GM18868 (cell line): ENCODE measurements at regions not wholly inside any gene's neighbourhood (a gene's known extent, or its start where the extent isn't known, plus 50 kb on each side); places are given as distances from the start of the nearest gene placed in this dataset.

Experiments used
- ATAC-seq: cut with Tn5 transposase; IDR thresholded peaks from one replicate; pipeline ENCODE4 v1.9.1; 2021; ENCODE audit warnings: mild to moderate bottlenecking, moderate library complexity; ENCODE audit not compliant: unreplicated experiment

DNA sequence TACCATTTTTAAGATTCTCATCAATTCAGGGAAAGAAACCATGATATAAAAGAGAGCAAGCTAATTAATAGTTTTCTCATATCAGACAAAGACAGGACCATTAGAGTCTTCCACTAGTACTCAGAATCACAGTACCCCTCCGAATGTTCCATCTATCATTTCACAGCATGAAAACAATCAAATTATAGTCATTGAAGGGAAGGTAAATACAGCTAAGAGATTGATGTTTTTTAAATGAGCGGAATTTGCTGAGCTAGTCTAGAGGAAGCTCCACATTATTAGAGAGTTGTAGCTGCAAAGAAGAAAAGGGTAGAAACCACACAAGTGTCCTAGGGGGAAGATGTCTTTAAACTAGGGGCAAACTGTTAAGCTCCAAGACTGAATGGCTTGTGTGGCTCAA lies 808.9 kb downstream of the CDH11 start:
- no peak for ATAC-seq

DNA sequence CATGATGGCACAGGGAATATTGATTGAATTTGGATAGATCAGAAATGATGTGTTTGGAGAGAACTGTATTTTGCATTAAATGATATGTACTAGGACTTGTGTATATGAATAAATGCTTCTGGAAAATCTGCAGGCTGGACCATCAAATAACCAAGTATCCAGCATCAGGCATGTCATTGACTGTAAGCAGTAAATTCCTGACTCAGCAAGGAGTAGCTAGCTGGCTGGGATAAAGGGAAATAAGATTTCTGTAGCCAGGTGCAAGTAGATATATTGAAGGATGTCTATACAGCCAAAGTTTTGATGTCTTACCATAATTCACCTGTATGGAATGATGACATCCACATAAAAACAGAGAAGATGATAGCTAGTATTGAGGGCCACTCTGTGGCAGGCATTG lies 809.6 kb downstream of the CDH11 start:
- no peak for ATAC-seq

GRCh38 chr16:64311241-64311640 lies 810.6 kb downstream of the CDH11 start:
- ATAC-seq = no peak

DNA sequence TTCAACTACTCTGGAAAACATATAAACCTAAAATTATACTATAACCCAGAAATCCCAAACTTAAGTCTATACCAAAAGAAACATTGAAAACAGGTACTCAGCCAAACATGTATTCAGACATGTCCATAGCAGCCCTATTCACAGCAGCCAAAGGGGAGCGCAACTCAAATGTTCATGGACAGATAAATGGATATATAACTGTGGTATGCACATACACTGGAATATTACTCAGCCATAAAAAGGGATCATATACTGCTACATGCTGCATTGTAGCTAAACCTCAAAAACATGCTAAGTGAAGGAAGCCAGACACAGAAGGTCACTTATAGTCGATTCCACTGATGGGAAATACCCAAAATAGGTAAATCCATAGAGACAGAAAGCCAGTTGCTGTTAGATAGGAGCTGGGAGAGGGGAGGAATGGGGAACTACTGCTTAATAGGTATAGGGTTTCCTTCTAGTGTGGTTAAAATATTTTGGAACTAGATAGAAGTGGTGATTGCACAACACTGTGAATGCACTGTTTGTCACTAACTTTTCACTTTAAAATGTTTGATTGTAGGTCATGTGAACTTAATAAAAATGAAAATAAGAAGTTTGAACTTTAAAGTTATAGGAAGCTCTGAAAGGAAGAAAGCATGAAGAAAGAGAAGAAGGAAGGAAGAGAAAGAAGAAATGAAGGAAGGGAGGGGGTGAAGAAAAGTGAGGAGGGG lies 812.3 kb downstream of the CDH11 start:
- no peak for ATAC-seq

GRCh38 chr16:64308721-64309120 lies 813.1 kb downstream of the CDH11 start:
- ATAC-seq = no peak

DNA sequence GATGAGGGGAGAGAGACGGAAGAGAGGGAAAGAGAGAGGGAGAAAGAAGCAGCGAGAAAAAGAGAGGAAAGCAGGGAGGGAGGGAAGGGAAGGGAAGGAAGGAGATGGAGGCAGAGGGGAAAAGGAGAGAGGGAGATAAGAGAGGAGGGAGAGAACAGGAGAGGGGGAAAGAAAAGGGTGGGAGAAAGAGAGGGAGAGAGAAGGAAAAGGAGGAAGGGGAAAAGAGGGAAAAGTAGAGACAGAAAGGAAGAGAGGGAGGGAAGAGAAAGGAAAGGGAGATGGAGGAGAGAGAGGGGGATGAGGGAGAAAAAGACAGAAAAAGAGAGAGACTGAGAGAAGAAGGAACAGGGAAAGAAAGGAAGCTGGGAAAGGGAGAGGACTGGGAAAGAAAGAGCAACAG lies 814.4 kb downstream of the CDH11 start:
- ATAC-seq = no peak

DNA sequence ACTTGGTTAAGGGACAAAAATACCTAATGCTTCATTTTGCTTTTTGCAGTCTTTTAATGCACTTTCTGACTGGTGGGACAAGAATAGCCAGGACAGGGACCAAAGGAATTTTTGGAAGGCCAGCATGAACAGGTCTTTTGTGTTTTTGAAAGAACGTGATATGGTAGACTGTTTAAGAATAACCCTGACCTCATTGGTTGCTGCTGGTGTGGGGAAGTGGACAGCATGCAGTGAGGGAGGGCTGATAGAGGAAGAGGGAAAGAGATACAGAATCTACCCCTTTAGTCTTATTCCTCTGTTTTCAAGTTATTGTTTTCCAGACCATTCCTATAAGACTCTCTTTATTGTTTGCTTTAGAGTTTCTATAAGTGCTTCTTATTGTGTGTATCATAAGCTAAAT lies 816.2 kb downstream of the CDH11 start:
- no peak for ATAC-seq

GRCh38 chr16:64304951-64305350 lies 816.9 kb downstream of the CDH11 start:
- ATAC-seq = no peak

DNA sequence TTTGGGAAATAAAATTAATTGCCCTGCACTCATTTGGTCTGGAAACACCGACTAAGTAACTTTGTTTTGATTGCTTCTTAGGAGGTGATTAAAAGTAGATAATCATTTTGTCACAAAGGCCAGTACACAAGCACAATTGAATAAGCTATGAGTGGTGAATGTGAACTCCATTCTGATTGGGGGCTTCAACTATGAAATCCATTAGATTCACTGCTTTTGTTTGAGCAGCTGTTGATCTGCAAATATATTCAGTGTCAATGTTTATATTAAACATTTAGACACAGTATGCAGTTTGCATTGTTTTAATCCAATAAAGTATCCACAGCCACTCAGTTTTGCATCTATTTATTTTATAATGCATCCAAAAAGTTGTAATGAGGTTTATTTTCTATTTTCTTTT lies 817.5 kb downstream of the CDH11 start:
- ATAC-seq = no peak

- no peak for ATAC-seq
Observed at GRCh38 chr16:64297863-64298600, 823.8 kb downstream of the CDH11 start.

- no peak for ATAC-seq
Observed at GRCh38 chr16:64295466-64295865, 826.4 kb downstream of the CDH11 start.

GRCh38 chr16:64292953-64293352 lies 828.9 kb downstream of the CDH11 start:
- ATAC-seq = no peak

DNA sequence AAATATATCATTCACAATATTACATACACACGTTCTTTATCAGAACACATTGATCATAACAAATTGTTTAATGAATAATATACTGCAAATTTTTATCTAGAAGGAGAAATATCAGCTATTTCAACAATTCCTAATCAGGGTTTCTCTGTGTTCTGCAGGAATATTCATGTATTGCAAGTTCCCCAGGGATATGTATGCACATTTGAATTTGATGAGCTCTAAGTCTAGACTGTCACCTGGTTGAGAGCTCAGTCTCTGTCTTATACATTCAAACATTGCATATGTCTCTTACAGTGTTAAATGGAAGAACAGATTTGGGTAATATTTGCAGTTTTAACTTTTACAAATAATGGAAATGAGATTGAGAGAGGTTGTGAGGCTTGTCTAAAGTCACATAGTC lies 829.7 kb downstream of the CDH11 start:
- ATAC-seq = no peak

GRCh38 chr16:64290461-64290860 lies 831.4 kb downstream of the CDH11 start:
- ATAC-seq = no peak

GRCh38 chr16:64287655-64288528 lies 834.0 kb downstream of the CDH11 start:
- no peak for ATAC-seq

GRCh38 chr16:64282181-64282580 lies 839.7 kb downstream of the CDH11 start:
- no peak for ATAC-seq

DNA sequence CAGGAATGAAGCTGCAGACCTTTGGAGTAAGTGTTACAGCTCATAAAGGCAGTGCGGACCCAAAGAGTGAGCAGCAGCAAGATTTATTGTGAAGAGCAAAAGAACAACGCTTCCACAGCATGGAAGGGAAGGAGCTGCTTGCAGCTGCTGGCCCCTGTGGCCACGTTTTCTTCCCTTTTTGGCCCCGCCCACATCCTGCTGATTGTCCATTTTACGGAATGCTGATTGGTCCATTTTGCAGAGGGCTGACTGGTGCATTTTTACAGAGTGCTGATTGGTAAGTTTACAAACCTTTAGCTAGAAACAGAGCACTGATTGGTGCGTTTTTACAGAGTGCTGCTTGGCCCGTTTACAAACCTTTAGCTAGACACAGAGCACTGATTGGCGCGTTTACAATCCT lies 841.5 kb downstream of the CDH11 start:
- no peak for ATAC-seq

- no peak for ATAC-seq
Observed at GRCh38 chr16:64278196-64278595, 843.7 kb downstream of the CDH11 start.

GRCh38 chr16:64276646-64277045 lies 845.2 kb downstream of the CDH11 start:
- no peak for ATAC-seq

GRCh38 chr16:64272028-64272427 lies 849.8 kb downstream of the CDH11 start:
- no peak for ATAC-seq

GRCh38 chr16:64269756-64270155 lies 852.1 kb downstream of the CDH11 start:
- ATAC-seq = no peak

- no peak for ATAC-seq
Observed at GRCh38 chr16:64265756-64266155, 856.1 kb downstream of the CDH11 start.
